ENCODE measurements at regions not wholly inside any gene's neighbourhood (a gene's known extent, or its start where the extent isn't known, plus 50 kb on each side); places are given as distances from the start of the nearest gene placed in this dataset.

DNA sequence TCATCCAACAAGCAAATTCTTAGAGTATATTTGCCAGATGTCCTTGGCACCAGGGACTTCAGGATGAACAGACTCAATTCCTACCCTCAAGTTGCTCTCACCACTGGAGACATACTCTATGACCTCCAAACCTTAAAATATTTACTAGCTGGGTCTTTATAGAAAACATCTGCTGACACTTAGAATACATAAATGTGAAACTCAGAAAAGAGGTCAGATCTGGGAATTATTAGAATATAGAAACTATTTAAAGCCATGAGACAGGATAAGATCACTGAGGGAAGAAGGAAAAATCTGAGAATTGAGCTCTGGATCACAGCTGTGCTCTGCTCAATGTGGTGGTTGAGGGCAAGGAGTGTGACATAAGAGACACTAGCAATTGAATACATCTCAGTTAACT is 695.4 kb upstream of the UBE2E2 start:
- Histone ChIP-seq H3K4me1 (no peaks in the 10 kb centered on the region), H3K27me3 (no peaks in the 10 kb centered on the region), H3K36me3 (no peaks in the 10 kb centered on the region), H3K9me3 (peaks cover 0 to 16% (median 5%) of the 10 kb centered on the region in 4 donors), H3K27ac (no peak overlapping the region), H3K4me3 (no peak overlapping the region)
- intact Hi-C loops (cut with DNase I; ENCODE audit: low total_unique reads): no loop called here
- DNase-seq: peak in 1 of 2 donors; percentile 34
- no peak for TF ChIP-seq POLR2A (IDR thresholded peaks at IDR 0.05)
- no peak for TF ChIP-seq CTCF (IDR thresholded peaks at IDR 0.05)
- no peak for TF ChIP-seq EP300 (IDR thresholded peaks at IDR 0.05)
- TF ChIP-seq POLR2AphosphoS5 (IDR thresholded peaks at IDR 0.05): no peak

DNA sequence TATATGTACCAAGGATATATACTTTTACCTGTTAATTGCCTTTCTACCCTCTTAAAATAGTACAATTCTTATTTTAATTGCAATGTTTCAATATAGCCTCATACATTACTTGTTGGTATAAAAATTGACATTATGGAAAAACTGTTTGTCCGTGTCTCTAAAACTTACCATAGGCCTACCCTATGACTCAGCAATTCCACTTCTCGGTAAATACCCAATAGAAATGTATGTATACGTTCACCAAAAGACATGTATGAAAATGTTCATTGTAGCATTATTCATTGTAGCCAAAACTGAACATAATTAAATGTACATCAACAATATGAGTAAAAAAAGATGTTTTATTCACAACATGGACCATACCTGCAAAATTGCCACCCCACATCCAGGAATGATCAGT is 679.2 kb upstream of the UBE2E2 start:
- H3K4me1 ChIP-seq: peaks cover 0 to 9% (median 0%) of the 10 kb centered on the region in 4 donors
- DNase-seq: no peak
- no peak overlapping the region for H3K4me3 ChIP-seq
- H3K9me3 ChIP-seq: peaks cover 0 to 4% (median 0%) of the 10 kb centered on the region in 4 donors
- no peak overlapping the region for H3K27ac ChIP-seq
- intact Hi-C loops (cut with DNase I; ENCODE audit: low total_unique reads): no loop called here
- no peak for TF ChIP-seq POLR2AphosphoS5 (IDR thresholded peaks at IDR 0.05)
- TF ChIP-seq EP300 (IDR thresholded peaks at IDR 0.05): no peak
- TF ChIP-seq POLR2A (IDR thresholded peaks at IDR 0.05): no peak
- TF ChIP-seq CTCF (IDR thresholded peaks at IDR 0.05): no peak
- 66 to 91% (median 89%) methylated on average over 3 of the region's 3 CpGs for WGBS, 5 donors
- H3K36me3 ChIP-seq: no peaks in the 10 kb centered on the region
- H3K27me3 ChIP-seq: no peaks in the 10 kb centered on the region

DNA sequence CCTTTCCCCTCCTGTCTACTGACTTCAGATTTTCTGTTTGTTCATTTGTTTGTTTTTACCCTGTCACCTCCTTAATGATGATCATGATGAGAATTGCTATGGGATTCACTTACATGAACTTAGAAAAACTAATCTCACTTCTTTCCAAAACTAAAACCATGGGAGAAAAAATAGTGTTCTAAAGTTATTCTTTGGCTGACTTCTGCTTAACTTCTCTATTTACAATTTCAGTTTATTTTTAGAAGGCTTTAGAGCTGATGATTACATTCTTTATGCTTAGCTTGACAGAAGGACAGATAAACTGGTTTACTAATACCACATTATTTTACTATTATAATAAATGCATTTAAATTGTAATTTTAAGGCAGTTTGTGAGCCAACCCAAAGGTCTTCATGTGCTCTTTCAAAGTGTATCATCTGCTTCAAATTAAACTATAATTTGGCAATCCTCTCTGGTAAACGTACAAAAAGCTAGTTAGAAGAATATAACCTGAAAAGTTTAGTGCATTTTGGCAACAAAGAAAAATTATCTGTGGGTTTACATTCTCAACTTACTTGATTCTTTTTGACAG is 676.8 kb upstream of the UBE2E2 start:
- H3K9me3 ChIP-seq: no peaks in the 10 kb centered on the region
- TF ChIP-seq EP300 (IDR thresholded peaks at IDR 0.05) (no peak), POLR2AphosphoS5 (IDR thresholded peaks at IDR 0.05) (no peak), CTCF (IDR thresholded peaks at IDR 0.05) (no peak), POLR2A (IDR thresholded peaks at IDR 0.05) (no peak)
- WGBS, 5 donors: 21 to 36% (median 24%) methylated on average over 1 of the region's 1 CpG
- H3K4me3 ChIP-seq: no peak overlapping the region
- intact Hi-C loops (cut with DNase I; ENCODE audit: low total_unique reads): no loop called here
- H3K36me3 ChIP-seq: no peaks in the 10 kb centered on the region
- no peaks in the 10 kb centered on the region for H3K27me3 ChIP-seq
- peak in 1 of 2 donors; percentile 20 for DNase-seq
- H3K4me1 ChIP-seq: peaks cover 0 to 9% (median 0%) of the 10 kb centered on the region in 4 donors
- H3K27ac ChIP-seq: no peak overlapping the region

DNA sequence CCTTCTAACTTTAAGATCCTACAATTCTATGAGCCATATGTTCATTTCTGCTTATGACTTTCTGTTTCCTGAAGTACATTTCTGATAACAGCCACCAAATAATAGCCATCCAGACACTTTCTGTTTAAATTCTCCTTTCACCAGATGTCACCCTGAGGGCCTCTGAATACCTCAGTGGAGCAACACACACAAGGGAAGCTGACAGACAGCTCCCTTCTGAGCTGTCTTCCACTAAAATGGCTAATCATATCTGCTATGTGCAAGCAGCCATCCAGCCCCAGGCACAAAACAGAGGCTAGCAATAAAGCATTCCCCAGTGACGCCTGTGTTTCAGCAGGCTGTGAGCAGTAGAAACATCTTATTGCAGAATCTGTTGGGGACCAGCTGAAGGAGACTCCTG is 666.6 kb upstream of the UBE2E2 start:
- H3K27ac ChIP-seq: no peak overlapping the region
- WGBS, 5 donors: 72 to 81% (median 77%) methylated on average over 1 of the region's 1 CpG

More for the DNA sequence above, 666.6 kb upstream of the UBE2E2 start:
- H3K4me3 ChIP-seq: no peak overlapping the region
- no peaks in the 10 kb centered on the region for H3K27me3 ChIP-seq
- H3K36me3 ChIP-seq: no peaks in the 10 kb centered on the region
- no peak for TF ChIP-seq POLR2A (IDR thresholded peaks at IDR 0.05)
- no peak for TF ChIP-seq EP300 (IDR thresholded peaks at IDR 0.05)
- TF ChIP-seq CTCF (IDR thresholded peaks at IDR 0.05): no peak
- TF ChIP-seq POLR2AphosphoS5 (IDR thresholded peaks at IDR 0.05): no peak
- H3K9me3 ChIP-seq: no peaks in the 10 kb centered on the region
- intact Hi-C loops (cut with DNase I; ENCODE audit: low total_unique reads): no loop called here
- H3K4me1 ChIP-seq: no peaks in the 10 kb centered on the region
- DNase-seq: peak in 1 of 2 donors; percentile 20

Data from stomach (tissue), 8 donors.